Stimulated activated CD8-positive, alpha-beta memory T cell treated with anti-CD3 and anti-CD28 coated beads, Interleukin-15, amount 100 ng/mL, for 1 hour (primary cell): ENCODE measurements at regions not wholly inside any gene's neighbourhood (a gene's known extent, or its start where the extent isn't known, plus 50 kb on each side); places are given as distances from the start of the nearest gene placed in this dataset.
"Not testable (repeated sequence)": the region's sequence is repeated elsewhere in the genome, so short reads cannot be mapped to it uniquely, and the experiment has no call there.

Experiments used
- DNase-seq: peaks from one replicate; pipeline ENCODE4 v3.0.0-alpha.2; 2020; ENCODE audit warnings: low read depth

GRCh38 chr1:53399370-53400133 is 59.6 kb upstream of the DMRTB1 start:
- not testable (repeated sequence) for DNase-seq

- DNase-seq: no peak
Measured at GRCh38 chr1:53400761-53401674, 58.2 kb upstream of the DMRTB1 start.

- no peak for DNase-seq
Measured at GRCh38 chr1:53401813-53402745, 57.1 kb upstream of the DMRTB1 start.

GRCh38 chr1:53402891-53403655 is 56.1 kb upstream of the DMRTB1 start:
- no peak for DNase-seq

GRCh38 chr1:53405737-53406136 is 53.5 kb upstream of the DMRTB1 start:
- no peak for DNase-seq

GRCh38 chr1:53406551-53407235 is 52.5 kb upstream of the DMRTB1 start:
- DNase-seq: no peak

GRCh38 chr1:53408013-53408754 is 51.0 kb upstream of the DMRTB1 start:
- no peak for DNase-seq

- DNase-seq: no peak
Measured at GRCh38 chr1:53408755-53409129, 50.5 kb upstream of the DMRTB1 start.

GRCh38 chr1:53409233-53409632 is 50.0 kb upstream of the DMRTB1 start:
- no peak for DNase-seq
